Skeletal muscle cell (primary cell): ENCODE measurements at regions not wholly inside any gene's neighbourhood (a gene's known extent, or its start where the extent isn't known, plus 50 kb on each side); places are given as distances from the start of the nearest gene placed in this dataset.

Experiments used
- DNase-seq: peaks from one replicate; pipeline ENCODE4 v3.0.0-alpha.2; 2010; ENCODE audit warnings: low read depth
- H3K4me3 ChIP-seq: 2 replicates; pipeline ENCODE4 v1.5.1; 2011; ENCODE audit warnings: low read depth, mild to moderate bottlenecking, control low read depth, low read length, moderate library complexity

GRCh38 chr3:14346642-14347041, 55.8 kb upstream of the SLC6A6 start:
- DNase-seq: no peak
- no peak overlapping the region for H3K4me3 ChIP-seq

GRCh38 chr3:14347110-14347509, 55.3 kb upstream of the SLC6A6 start:
- no peak overlapping the region for H3K4me3 ChIP-seq
- DNase-seq: no peak

GRCh38 chr3:14351617-14352001, 50.8 kb upstream of the SLC6A6 start:
- H3K4me3 ChIP-seq: no peak overlapping the region
- DNase-seq: no peak

GRCh38 chr3:14352002-14352627, 50.3 kb upstream of the SLC6A6 start:
- no peak overlapping the region for H3K4me3 ChIP-seq
- DNase-seq: no peak
